ENCODE measurements at regions not wholly inside any gene's neighbourhood (a gene's known extent, or its start where the extent isn't known, plus 50 kb on each side); places are given as distances from the start of the nearest gene placed in this dataset.

- TF ChIP-seq CTCF (IDR thresholded peaks at IDR 0.05) (no peak), POLR2A (IDR thresholded peaks at IDR 0.05) (no peak)
Measured at GRCh38 chr20:10823585-10823984, 149.8 kb upstream of the JAG1 start.

Data from Peyer's patch (tissue), 4 donors.